H1 (cell line): ENCODE measurements at regions not wholly inside any gene's neighbourhood (a gene's known extent, or its start where the extent isn't known, plus 50 kb on each side); places are given as distances from the start of the nearest gene placed in this dataset.

ENCODE experiments used
- CTCF ChIA-PET: fragments of 300-600 bp; sonication (Branson Sonifier 250); formaldehyde crosslinking; loops from one replicate; lab custom pipeline; 2021; ENCODE audit not compliant: partially characterized antibody; lab: Charles Lee
- POLR2A ChIA-PET: fragments of 300-600 bp; sonication (Branson Sonifier 250); formaldehyde crosslinking; loops from one replicate; lab custom pipeline; 2021; ENCODE audit warnings: inconsistent platforms; ENCODE audit not compliant: partially characterized antibody; lab: Charles Lee
- DNase-seq, 2 experiments: peaks; one replicate each; pipeline versions ENCODE4 v3.0.0 to v3.0.0-alpha.2; 2010 to 2022; ENCODE audit warnings: low spot score in 2 of 2, low read depth in 1 of 2, mixed read lengths in 1 of 2
- FAIRE-seq: peaks from 2 replicates; lab custom pipeline; 2011; peaks lifted over from hg19 to GRCh38; lab: Jason Lieb, UNC
- H2AFZ ChIP-seq: 2 replicates; pipeline ENCODE4 v1.8.1; 2012; ENCODE audit warnings: low read length, inconsistent platforms
- H2AK5ac ChIP-seq: 2 replicates; pipeline ENCODE4 v1.6.1; 2013; ENCODE audit warnings: low read depth, low read length
- H2BK120ac ChIP-seq: replicated peaks from 2 replicates; pipeline ENCODE3; 2013; ENCODE audit warnings: low read depth, low read length, inconsistent platforms
- H2BK12ac ChIP-seq: 2 replicates; pipeline ENCODE4 v1.6.1; 2013; ENCODE audit warnings: low read depth, low read length
- H2BK15ac ChIP-seq: 2 replicates; pipeline ENCODE4 v1.6.1; 2013; ENCODE audit warnings: low read length
- H2BK20ac ChIP-seq: 2 replicates; pipeline ENCODE4 v1.6.1; 2013; ENCODE audit warnings: low read length
- H2BK5ac ChIP-seq: 2 replicates; pipeline ENCODE4 v1.6.1; 2013; ENCODE audit warnings: low read depth, low read length
- H3K14ac ChIP-seq: 2 replicates; pipeline ENCODE4 v1.6.1; 2013; ENCODE audit warnings: inconsistent platforms; ENCODE audit not compliant: insufficient read length
- H3K18ac ChIP-seq: 2 replicates; pipeline ENCODE4 v1.6.1; 2013; ENCODE audit warnings: low read length; ENCODE audit errors: extremely low read depth
- H3K23ac ChIP-seq: 2 replicates; pipeline ENCODE4 v1.6.1; 2013; ENCODE audit warnings: inconsistent platforms; ENCODE audit not compliant: insufficient read length
- H3K23me2 ChIP-seq: 2 replicates; pipeline ENCODE4 v1.6.1; 2013; ENCODE audit warnings: low read depth, low read length
- H3K27ac ChIP-seq: 2 replicates; pipeline ENCODE4 v1.6.1; 2011; ENCODE audit warnings: low read depth, low read length, inconsistent platforms
- H3K27me3 ChIP-seq, 4 experiments: replicated peaks in 1 of 4; 1 replicate in 1 of 4; 2 replicates in 3 of 4; pipeline versions ENCODE4 v1.6.1 to v1.8.1; 2011 to 2013; ENCODE audit warnings: low read length in 3 of 4, mild to moderate bottlenecking in 3 of 4, inconsistent platforms in 2 of 4, mixed read lengths in 2 of 4, moderate library complexity in 1 of 4; ENCODE audit not compliant: control insufficient read depth in 3 of 4, insufficient read depth in 3 of 4; ENCODE audit errors: extremely low read depth in 1 of 4
- H3K36me3 ChIP-seq, 4 experiments: 2 replicates each; pipeline versions ENCODE4 v1.6.1 to v1.8.1; 2011 to 2013; ENCODE audit warnings: mild to moderate bottlenecking in 4 of 4, low read length in 3 of 4, moderate library complexity in 2 of 4, control low read depth in 1 of 4, inconsistent platforms in 1 of 4; ENCODE audit not compliant: insufficient read depth in 4 of 4, control insufficient read depth in 2 of 4
- H3K4ac ChIP-seq: replicated peaks from 2 replicates; pipeline ENCODE3; 2013; ENCODE audit warnings: low read length, low read depth, mixed read lengths, inconsistent platforms; ENCODE audit not compliant: insufficient read length
- H3K4me1 ChIP-seq, 4 experiments: replicated peaks in 1 of 4; 1 replicate in 1 of 4; 2 replicates in 3 of 4; pipeline versions ENCODE4 v1.6.1 to v1.8.1; 2011 to 2013; ENCODE audit warnings: low read length in 3 of 4, inconsistent platforms in 2 of 4, mixed read lengths in 1 of 4; ENCODE audit not compliant: insufficient read depth in 4 of 4, control insufficient read depth in 3 of 4
- H3K4me2 ChIP-seq, 2 experiments: 2 replicates each; pipeline versions ENCODE4 v1.6.1 to v1.8.1; 2011 to 2013; ENCODE audit warnings: low read depth in 2 of 2, low read length in 2 of 2, control low read depth in 1 of 2, inconsistent platforms in 1 of 2, mild to moderate bottlenecking in 1 of 2; ENCODE audit not compliant: insufficient read depth in 1 of 2
- H3K4me3 ChIP-seq, 4 experiments: fragments of 200-600, 300-600 bp in 1 of 4; sonication (generic), shearing (Covaris generic), sonication (Bioruptor Twin) in 1 of 4; 2 replicates each; pipeline versions ENCODE4 v1.5.1 to v1.8.1; 2011 to 2016; ENCODE audit warnings: low read length in 4 of 4, low read depth in 3 of 4, control low read depth in 2 of 4, inconsistent platforms in 2 of 4, mild to moderate bottlenecking in 2 of 4, mixed read lengths in 1 of 4, moderate library complexity in 1 of 4; ENCODE audit not compliant: insufficient read depth in 2 of 4; ENCODE audit errors: extremely low read depth in 1 of 4
- H3K56ac ChIP-seq: replicated peaks from 2 replicates; pipeline ENCODE3; 2013; ENCODE audit warnings: low read depth, mild to moderate bottlenecking, mixed read lengths, low read length, inconsistent platforms; ENCODE audit not compliant: insufficient read length
- H3K79me1 ChIP-seq: 2 replicates; pipeline ENCODE4 v1.6.1; 2013; ENCODE audit warnings: low read depth, low read length, control low read depth
- H3K79me2 ChIP-seq, 2 experiments: 2 replicates each; pipeline versions ENCODE4 v1.6.1 to v1.8.1; 2012 to 2013; ENCODE audit warnings: low read length in 2 of 2, mild to moderate bottlenecking in 2 of 2, inconsistent platforms in 1 of 2; ENCODE audit not compliant: insufficient read depth in 2 of 2, control insufficient read depth in 1 of 2
- H3K9ac ChIP-seq, 4 experiments: replicated peaks in 1 of 4; 1 replicate in 1 of 4; 2 replicates in 3 of 4; pipeline versions ENCODE4 v1.6.1 to v1.8.1; 2011 to 2013; ENCODE audit warnings: low read depth in 3 of 4, low read length in 3 of 4, control low read depth in 2 of 4, mild to moderate bottlenecking in 2 of 4, moderate library complexity in 2 of 4, inconsistent platforms in 1 of 4; ENCODE audit errors: extremely low read depth in 1 of 4
- H3K9me3 ChIP-seq, 2 experiments: 2 replicates each; pipeline versions ENCODE4 v1.6.1 to v1.8.1; 2012 to 2013; ENCODE audit warnings: mild to moderate bottlenecking in 2 of 2, moderate library complexity in 2 of 2, control low read depth in 1 of 2, inconsistent platforms in 1 of 2, low read depth in 1 of 2, low read length in 1 of 2, mixed read lengths in 1 of 2; ENCODE audit not compliant: insufficient read depth in 2 of 2
- H4K20me1 ChIP-seq, 2 experiments: replicated peaks in 1 of 2; 2 replicates each; pipeline versions ENCODE3 to v1.8.1; 2011 to 2013; ENCODE audit warnings: inconsistent platforms in 2 of 2, low read length in 2 of 2, mild to moderate bottlenecking in 1 of 2; ENCODE audit not compliant: insufficient read depth in 2 of 2, control insufficient read depth in 1 of 2
- H4K5ac ChIP-seq: 2 replicates; pipeline ENCODE4 v1.6.1; 2013; ENCODE audit warnings: low read length, low read depth, mixed read lengths, inconsistent platforms; ENCODE audit not compliant: insufficient read length
- H4K8ac ChIP-seq: 2 replicates; pipeline ENCODE4 v1.8.0; 2013; ENCODE audit warnings: mild to moderate bottlenecking, moderate library complexity, low read length, inconsistent platforms; ENCODE audit not compliant: insufficient read depth; ENCODE audit errors: extremely low read depth
- H4K91ac ChIP-seq: replicated peaks from 2 replicates; pipeline ENCODE3; 2013; ENCODE audit warnings: low read length, mixed read lengths, inconsistent platforms; ENCODE audit not compliant: insufficient read length
- CREB1 ChIP-seq: IDR thresholded peaks from 2 replicates; pipeline ENCODE4 v1.6.1; 2012; ENCODE audit warnings: inconsistent platforms
- SRF ChIP-seq: IDR thresholded peaks from 2 replicates; pipeline ENCODE4 v1.6.1; 2011; ENCODE audit warnings: mild to moderate bottlenecking, low read depth, low read length, moderate library complexity
- TAF7 ChIP-seq: optimal IDR thresholded peaks from 2 replicates; pipeline ENCODE3; 2011; ENCODE audit warnings: low read depth, mild to moderate bottlenecking, inconsistent platforms, low read length, moderate library complexity, borderline replicate concordance
- YY1 ChIP-seq: IDR thresholded peaks from 2 replicates; pipeline ENCODE4 v1.6.1; 2011; ENCODE audit warnings: low read depth, mild to moderate bottlenecking, low read length
- WGBS, 2 experiments: shearing (Covaris generic) in 1 of 2; methylation state at CpG; one replicate each; pipeline versions ENCODE4 v1.1.6 to v1.1.7; 2013 to 2015; ENCODE audit warnings: low lambda C conversion rate in 2 of 2, mixed read lengths in 2 of 2, inconsistent platforms in 1 of 2, low coverage in 1 of 2, missing lambda C conversion rate in 1 of 2; ENCODE audit not compliant: insufficient replicate concordance in 2 of 2, insufficient coverage in 1 of 2, insufficient read length in 1 of 2; ENCODE audit errors: extremely low coverage in 1 of 2, missing lambda C conversion rate in 1 of 2; 5-methylcytosine and 5-hydroxymethylcytosine counted together

- no peak overlapping the region for H3K23ac ChIP-seq
- FAIRE-seq = no peak
- no peak overlapping the region for H3K4me2 ChIP-seq
- H2AFZ ChIP-seq = no peak overlapping the region
- no peaks in the 10 kb centered on the region for H4K20me1 ChIP-seq
- no peak overlapping the region for H2BK5ac ChIP-seq
- no peak overlapping the region for H3K9ac ChIP-seq
- WGBS, 2 experiments = 87% methylated on average over 10 of the region's 10 CpGs; no CpG with 5 or more reads in 1 of the 2 experiments
- no peak overlapping the region for H2BK120ac ChIP-seq
- no peak overlapping the region; the same call in 1 of the 2 replicates for H2AK5ac ChIP-seq
- no peak overlapping the region for H3K4me3 ChIP-seq
- no peak overlapping the region for H2BK15ac ChIP-seq
- H4K5ac ChIP-seq = no peak overlapping the region
- CTCF ChIA-PET = interaction anchor here (0.6 to 1.3 kb wide), 6 partner anchors 8 to 187 kb away, joined by 3 to 4 read pairs (median 3); no protein-coding TSS in a partner anchor
- no peak overlapping the region for H4K8ac ChIP-seq
- no peaks in the 10 kb centered on the region for H3K23me2 ChIP-seq
- no peak overlapping the region for H2BK12ac ChIP-seq
- no peaks in the 10 kb centered on the region for H3K36me3 ChIP-seq
- no peak overlapping the region for H3K4ac ChIP-seq
- H3K79me1 ChIP-seq = no peaks in the 10 kb centered on the region
- peaks cover 0 to 4% (median 2%) of the 10 kb centered on the region in 4 experiments; a peak in 3 of 7 replicates for H3K4me1 ChIP-seq
- H3K56ac ChIP-seq = no peak overlapping the region
- no peaks in the 10 kb centered on the region for H3K79me2 ChIP-seq
- H3K9me3 ChIP-seq = no peaks in the 10 kb centered on the region
- H3K27ac ChIP-seq = no peak overlapping the region
- H3K18ac ChIP-seq = no peak overlapping the region
- H3K14ac ChIP-seq = no peak overlapping the region
- H3K27me3 ChIP-seq = no peaks in the 10 kb centered on the region
- POLR2A ChIA-PET = no interaction called here
- H2BK20ac ChIP-seq = no peak overlapping the region
- no peak for DNase-seq
- no peak overlapping the region for H4K91ac ChIP-seq
- TF ChIP-seq SRF (no peak), TAF7 (no peak), YY1 (no peak), CREB1 (no peak)
Measured at GRCh38 chr16:14373896-14374295, 256.2 kb downstream of the PARN start.
